ENCODE measurements at regions not wholly inside any gene's neighbourhood (a gene's known extent, or its start where the extent isn't known, plus 50 kb on each side); places are given as distances from the start of the nearest gene placed in this dataset.

GRCh38 chrX:39729981-39730661, 367.6 kb downstream of the BCOR start:
- no peak overlapping the region for H3K27ac ChIP-seq

GRCh38 chrX:39730662-39731329, 367.0 kb downstream of the BCOR start:
- TF ChIP-seq EP300 (IDR thresholded peaks at IDR 0.05): no peak
- TF ChIP-seq, protein P1, sequence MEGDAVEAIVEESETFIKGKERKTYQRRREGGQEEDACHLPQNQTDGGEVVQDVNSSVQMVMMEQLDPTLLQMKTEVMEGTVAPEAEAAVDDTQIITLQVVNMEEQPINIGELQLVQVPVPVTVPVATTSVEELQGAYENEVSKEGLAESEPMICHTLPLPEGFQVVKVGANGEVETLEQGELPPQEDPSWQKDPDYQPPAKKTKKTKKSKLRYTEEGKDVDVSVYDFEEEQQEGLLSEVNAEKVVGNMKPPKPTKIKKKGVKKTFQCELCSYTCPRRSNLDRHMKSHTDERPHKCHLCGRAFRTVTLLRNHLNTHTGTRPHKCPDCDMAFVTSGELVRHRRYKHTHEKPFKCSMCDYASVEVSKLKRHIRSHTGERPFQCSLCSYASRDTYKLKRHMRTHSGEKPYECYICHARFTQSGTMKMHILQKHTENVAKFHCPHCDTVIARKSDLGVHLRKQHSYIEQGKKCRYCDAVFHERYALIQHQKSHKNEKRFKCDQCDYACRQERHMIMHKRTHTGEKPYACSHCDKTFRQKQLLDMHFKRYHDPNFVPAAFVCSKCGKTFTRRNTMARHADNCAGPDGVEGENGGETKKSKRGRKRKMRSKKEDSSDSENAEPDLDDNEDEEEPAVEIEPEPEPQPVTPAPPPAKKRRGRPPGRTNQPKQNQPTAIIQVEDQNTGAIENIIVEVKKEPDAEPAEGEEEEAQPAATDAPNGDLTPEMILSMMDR (IDR thresholded peaks at IDR 0.05): peak in 2 of 3 donors; percentile 32 to 59
- TF ChIP-seq POLR2A (IDR thresholded peaks at IDR 0.05): no peak
- Histone ChIP-seq H3K4me1 (ENCODE audit: insufficient read depth) (peaks cover 2% of the 10 kb centered on the region), H3K4me3 (no peak overlapping the region), H3K27me3 (no peaks in the 10 kb centered on the region), H3K27ac (no peak overlapping the region), H3K9me3 (no peaks in the 10 kb centered on the region), H3K36me3 (no peaks in the 10 kb centered on the region)
- 21 to 23% (median 21%) methylated on average over 19 of the region's 19 CpGs for whole genome bisulfite sequencing, 3 donors
- intact Hi-C loops (cut with DNase I): loop anchor here in 2 of 4 donors (5.0 to 10.0 kb wide), 2 partner anchors 362 to 424 kb away; no protein-coding TSS in a partner anchor
- peak; percentile 72 to 82 (median 75) for DNase-seq

More at GRCh38 chrX:39729981-39730661, 367.6 kb downstream of the BCOR start:
- H3K9me3 ChIP-seq: no peaks in the 10 kb centered on the region
- H3K4me3 ChIP-seq: no peak overlapping the region
- peaks cover 2% of the 10 kb centered on the region for H3K4me1 ChIP-seq (ENCODE audit: insufficient read depth)
- intact Hi-C loops (cut with DNase I): loop anchor here in 2 of 4 donors (5.0 to 10.0 kb wide), 2 partner anchors 362 to 425 kb away; no protein-coding TSS in a partner anchor
- no peaks in the 10 kb centered on the region for H3K36me3 ChIP-seq
- no peak for DNase-seq
- 60 to 70% (median 65%) methylated on average over 21 of the region's 21 CpGs for WGBS, 3 donors
- TF ChIP-seq, protein P1 (IDR thresholded peaks at IDR 0.05): no peak
- TF ChIP-seq EP300 (IDR thresholded peaks at IDR 0.05) (no peak), POLR2A (IDR thresholded peaks at IDR 0.05) (no peak)
- no peaks in the 10 kb centered on the region for H3K27me3 ChIP-seq

DNA sequence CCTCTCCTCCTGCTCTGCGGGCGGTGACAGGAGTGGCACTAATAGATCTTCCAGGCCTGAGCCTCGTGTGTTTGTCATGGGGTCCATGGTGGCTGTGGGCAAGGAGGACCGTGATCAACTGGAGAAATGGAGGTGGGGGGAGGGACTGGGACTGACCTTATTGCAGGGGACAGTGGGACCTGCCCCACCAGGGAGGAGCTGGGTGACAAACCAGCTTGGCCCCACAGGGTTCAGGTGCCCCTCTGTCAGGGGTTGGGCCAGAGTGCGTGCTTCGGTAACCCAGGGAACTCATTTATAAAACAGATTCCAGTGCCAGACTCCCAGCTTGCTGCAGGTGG, 366.5 kb downstream of the BCOR start:
- WGBS, 3 donors: 54 to 80% (median 67%) methylated on average over 6 of the region's 6 CpGs
- no peak for TF ChIP-seq POLR2A (IDR thresholded peaks at IDR 0.05)
- TF ChIP-seq, protein P1 (IDR thresholded peaks at IDR 0.05): no peak
- TF ChIP-seq EP300 (IDR thresholded peaks at IDR 0.05): no peak
- Histone ChIP-seq H3K4me3 (no peak overlapping the region), H3K27me3 (no peaks in the 10 kb centered on the region), H3K9me3 (no peaks in the 10 kb centered on the region), H3K36me3 (no peaks in the 10 kb centered on the region), H3K27ac (no peak overlapping the region), H3K4me1 (ENCODE audit: insufficient read depth) (peaks cover 2% of the 10 kb centered on the region)
- DNase-seq: peak in 1 of 5 donors; percentile 29
- intact Hi-C loops (cut with DNase I): loop anchor here in 2 of 4 donors (5.0 to 10.0 kb wide), 2 partner anchors 361 to 424 kb away; no protein-coding TSS in a partner anchor

- intact Hi-C loops (cut with DNase I): loop anchor here in 2 of 4 donors (5.0 to 10.0 kb wide), 2 partner anchors 361 to 423 kb away; no protein-coding TSS in a partner anchor
- Histone ChIP-seq H3K9me3 (no peaks in the 10 kb centered on the region), H3K36me3 (no peaks in the 10 kb centered on the region), H3K27ac (no peak overlapping the region), H3K4me3 (no peak overlapping the region), H3K27me3 (no peaks in the 10 kb centered on the region), H3K4me1 (ENCODE audit: insufficient read depth) (peaks cover 2% of the 10 kb centered on the region)
- DNase-seq: no peak
- TF ChIP-seq EP300 (IDR thresholded peaks at IDR 0.05) (no peak), POLR2A (IDR thresholded peaks at IDR 0.05) (no peak)
- TF ChIP-seq, protein P1 (IDR thresholded peaks at IDR 0.05): no peak
- WGBS, 3 donors: 63 to 66% (median 65%) methylated on average over 4 of the region's 4 CpGs
Observed at GRCh38 chrX:39731735-39732134, 366.0 kb downstream of the BCOR start.

Measured in ovary (tissue), 7 donors.